ENCODE measurements at regions not wholly inside any gene's neighbourhood (a gene's known extent, or its start where the extent isn't known, plus 50 kb on each side); places are given as distances from the start of the nearest gene placed in this dataset.

DNA sequence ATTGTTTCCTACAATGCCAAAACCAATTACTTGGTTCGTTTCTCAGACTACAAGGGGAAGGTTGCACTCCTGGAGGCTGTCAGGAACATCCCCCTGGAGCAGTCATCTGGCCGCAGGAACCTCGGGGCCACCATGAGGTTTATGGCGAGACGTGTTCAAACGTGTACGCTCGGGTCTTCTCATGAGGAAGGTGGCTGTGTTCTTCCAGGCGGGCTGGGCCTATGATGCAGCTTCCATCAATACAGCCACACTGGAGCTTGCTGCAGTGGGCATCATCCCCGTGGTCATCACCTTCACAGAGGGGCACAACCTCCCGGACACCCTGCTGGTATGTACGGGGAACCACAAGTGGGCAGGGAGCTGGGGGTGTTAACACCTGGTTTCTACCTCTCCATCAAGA, 94.5 kb upstream of the COL6A5 start (continued):
- TF ChIP-seq, protein P1, sequence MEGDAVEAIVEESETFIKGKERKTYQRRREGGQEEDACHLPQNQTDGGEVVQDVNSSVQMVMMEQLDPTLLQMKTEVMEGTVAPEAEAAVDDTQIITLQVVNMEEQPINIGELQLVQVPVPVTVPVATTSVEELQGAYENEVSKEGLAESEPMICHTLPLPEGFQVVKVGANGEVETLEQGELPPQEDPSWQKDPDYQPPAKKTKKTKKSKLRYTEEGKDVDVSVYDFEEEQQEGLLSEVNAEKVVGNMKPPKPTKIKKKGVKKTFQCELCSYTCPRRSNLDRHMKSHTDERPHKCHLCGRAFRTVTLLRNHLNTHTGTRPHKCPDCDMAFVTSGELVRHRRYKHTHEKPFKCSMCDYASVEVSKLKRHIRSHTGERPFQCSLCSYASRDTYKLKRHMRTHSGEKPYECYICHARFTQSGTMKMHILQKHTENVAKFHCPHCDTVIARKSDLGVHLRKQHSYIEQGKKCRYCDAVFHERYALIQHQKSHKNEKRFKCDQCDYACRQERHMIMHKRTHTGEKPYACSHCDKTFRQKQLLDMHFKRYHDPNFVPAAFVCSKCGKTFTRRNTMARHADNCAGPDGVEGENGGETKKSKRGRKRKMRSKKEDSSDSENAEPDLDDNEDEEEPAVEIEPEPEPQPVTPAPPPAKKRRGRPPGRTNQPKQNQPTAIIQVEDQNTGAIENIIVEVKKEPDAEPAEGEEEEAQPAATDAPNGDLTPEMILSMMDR (tag by site-specific recombination; IDR thresholded peaks at IDR 0.05) = no peak
- TF ChIP-seq, protein P2, sequence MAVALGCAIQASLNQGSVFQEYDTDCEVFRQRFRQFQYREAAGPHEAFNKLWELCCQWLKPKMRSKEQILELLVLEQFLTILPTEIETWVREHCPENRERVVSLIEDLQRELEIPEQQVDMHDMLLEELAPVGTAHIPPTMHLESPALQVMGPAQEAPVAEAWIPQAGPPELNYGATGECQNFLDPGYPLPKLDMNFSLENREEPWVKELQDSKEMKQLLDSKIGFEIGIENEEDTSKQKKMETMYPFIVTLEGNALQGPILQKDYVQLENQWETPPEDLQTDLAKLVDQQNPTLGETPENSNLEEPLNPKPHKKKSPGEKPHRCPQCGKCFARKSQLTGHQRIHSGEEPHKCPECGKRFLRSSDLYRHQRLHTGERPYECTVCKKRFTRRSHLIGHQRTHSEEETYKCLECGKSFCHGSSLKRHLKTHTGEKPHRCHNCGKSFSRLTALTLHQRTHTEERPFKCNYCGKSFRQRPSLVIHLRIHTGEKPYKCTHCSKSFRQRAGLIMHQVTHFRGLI (tag by site-specific recombination; IDR thresholded peaks at IDR 0.05) = no peak
- no peak for TF ChIP-seq ZEB2 (tag by site-specific recombination; IDR thresholded peaks at IDR 0.05)
- no peak for TF ChIP-seq ZFHX2 (tag by site-specific recombination; conservative IDR thresholded peaks at IDR 0.05)
- TF ChIP-seq ZNF202 (tag by site-specific recombination; IDR thresholded peaks at IDR 0.05; ENCODE audit: borderline replicate concordance) = no peak
- no peak for TF ChIP-seq MEIS1 (CRISPR knock-in tag; IDR thresholded peaks at IDR 0.05; ENCODE audit: borderline replicate concordance)

DNA sequence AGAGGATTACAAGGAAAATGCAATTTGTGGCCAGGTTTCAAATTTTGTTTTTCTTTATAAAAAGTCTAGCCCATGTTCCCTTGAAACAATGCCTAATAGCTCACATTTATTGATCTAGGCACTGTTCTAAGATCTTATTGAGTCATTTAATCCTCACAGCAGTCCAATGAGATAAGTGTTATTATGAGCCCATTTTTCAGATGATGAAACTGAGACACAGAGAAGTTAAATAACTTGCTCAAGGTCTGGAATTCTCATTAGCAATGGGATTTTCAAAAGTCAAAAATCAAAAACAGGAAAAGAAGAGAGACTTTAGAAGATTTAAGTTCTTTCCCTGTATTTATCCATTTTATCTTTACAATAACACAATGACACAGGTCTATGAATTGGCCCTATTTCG, 90.0 kb upstream of the COL6A5 start:
- CTCF ChIA-PET = interaction anchor here (0.7 to 1.2 kb wide), 2 partner anchors 20 to 313 kb away, joined by 3 to 4 read pairs; no protein-coding TSS in a partner anchor

DNA sequence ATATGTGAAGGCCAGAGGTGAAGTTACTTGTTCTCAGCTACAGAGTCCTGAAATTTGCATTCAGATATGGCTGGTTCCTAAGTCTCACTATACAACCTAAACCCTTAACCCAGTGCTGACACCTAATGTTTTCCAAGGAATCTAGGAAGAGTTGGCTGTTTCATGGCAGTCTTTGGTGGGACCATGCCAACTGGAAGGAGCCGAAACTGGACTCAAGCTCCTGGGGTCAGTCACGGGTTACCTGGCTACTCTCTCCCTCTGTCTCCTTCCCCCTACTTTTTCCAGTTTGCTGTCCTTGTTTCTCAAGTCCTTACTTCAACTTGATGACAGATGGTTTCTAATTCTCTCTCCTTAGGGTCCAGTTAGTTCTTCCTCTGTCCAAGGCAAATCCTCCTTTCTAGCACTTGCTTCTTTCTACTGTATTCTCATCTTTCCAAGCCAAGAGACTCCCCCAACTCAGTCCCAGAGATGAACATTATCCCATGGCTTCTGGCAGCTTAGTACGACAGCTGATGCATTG, 88.6 kb upstream of the COL6A5 start:
- no peaks in the 10 kb centered on the region for H3K4me1 ChIP-seq (ENCODE audit: control insufficient read depth, insufficient read depth, low read length)
- ChIA-PET CTCF (no interaction called here), POLR2A (no interaction called here)
- H3K36me3 ChIP-seq (ENCODE audit: control insufficient read depth in 2 of 2, insufficient read depth in 1 of 2, low read length in 2 of 2) = no peaks in the 10 kb centered on the region
- no peaks in the 10 kb centered on the region for H3K9me3 ChIP-seq (ENCODE audit: control insufficient read depth, insufficient read depth, low read depth, low read length)
- TF ChIP-seq ZNF266 (tag by site-specific recombination; IDR thresholded peaks at IDR 0.05; ENCODE audit: low read depth) (no peak), ZNF677 (tag by site-specific recombination; IDR thresholded peaks at IDR 0.05) (no peak), ZNF654 (tag by site-specific recombination; IDR thresholded peaks at IDR 0.05; ENCODE audit: low read depth) (no peak), ZNF837 (tag by site-specific recombination; IDR thresholded peaks at IDR 0.05) (no peak), ZNF792 (tag by site-specific recombination; IDR thresholded peaks at IDR 0.05) (no peak), ZBTB8A (tag by site-specific recombination; IDR thresholded peaks at IDR 0.05) (no peak), ZNF629 (tag by site-specific recombination; IDR thresholded peaks at IDR 0.05) (no peak), ZNF785 (tag by site-specific recombination; IDR thresholded peaks at IDR 0.05) (no peak), ZNF366 (tag by site-specific recombination; conservative IDR thresholded peaks at IDR 0.05) (no peak), ZNF596 (tag by site-specific recombination; IDR thresholded peaks at IDR 0.05) (no peak), OSR2 (tag by site-specific recombination; IDR thresholded peaks at IDR 0.05) (no peak), HOXC10 (CRISPR knock-in tag; IDR thresholded peaks at IDR 0.05) (no peak), ZBTB48 (tag by site-specific recombination; IDR thresholded peaks at IDR 0.05) (no peak), ZSCAN16 (tag by site-specific recombination; IDR thresholded peaks at IDR 0.05) (no peak), HOXD13 (CRISPR knock-in tag; IDR thresholded peaks at IDR 0.05; ENCODE audit: borderline replicate concordance) (no peak)
- no peak overlapping the region for H3K4me3 ChIP-seq (ENCODE audit: low read depth, low read length)
- no peak overlapping the region for H3K27ac ChIP-seq (ENCODE audit: extremely low read depth, low read depth, low read length)

More for the DNA sequence above, 90.0 kb upstream of the COL6A5 start:
- no peaks in the 10 kb centered on the region for H3K4me1 ChIP-seq (ENCODE audit: control insufficient read depth, insufficient read depth, low read length)
- H3K36me3 ChIP-seq (ENCODE audit: control insufficient read depth in 2 of 2, insufficient read depth in 1 of 2, low read length in 2 of 2) = no peaks in the 10 kb centered on the region
- no peak overlapping the region for H3K4me3 ChIP-seq (ENCODE audit: low read depth, low read length)
- H3K9me3 ChIP-seq (ENCODE audit: control insufficient read depth, insufficient read depth, low read depth, low read length) = no peaks in the 10 kb centered on the region
- TF ChIP-seq, protein P3, sequence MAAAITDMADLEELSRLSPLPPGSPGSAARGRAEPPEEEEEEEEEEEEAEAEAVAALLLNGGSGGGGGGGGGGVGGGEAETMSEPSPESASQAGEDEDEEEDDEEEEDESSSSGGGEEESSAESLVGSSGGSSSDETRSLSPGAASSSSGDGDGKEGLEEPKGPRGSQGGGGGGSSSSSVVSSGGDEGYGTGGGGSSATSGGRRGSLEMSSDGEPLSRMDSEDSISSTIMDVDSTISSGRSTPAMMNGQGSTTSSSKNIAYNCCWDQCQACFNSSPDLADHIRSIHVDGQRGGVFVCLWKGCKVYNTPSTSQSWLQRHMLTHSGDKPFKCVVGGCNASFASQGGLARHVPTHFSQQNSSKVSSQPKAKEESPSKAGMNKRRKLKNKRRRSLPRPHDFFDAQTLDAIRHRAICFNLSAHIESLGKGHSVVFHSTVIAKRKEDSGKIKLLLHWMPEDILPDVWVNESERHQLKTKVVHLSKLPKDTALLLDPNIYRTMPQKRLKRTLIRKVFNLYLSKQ (tag by site-specific recombination; IDR thresholded peaks at IDR 0.05; ENCODE audit: borderline replicate concordance) = no peak
- TF ChIP-seq SP2 (tag by site-specific recombination; IDR thresholded peaks at IDR 0.05) = no peak
- H3K27ac ChIP-seq (ENCODE audit: extremely low read depth, low read depth, low read length) = no peak overlapping the region
- POLR2A ChIA-PET = no interaction called here

Data from HEK293 (cell line).